CD14-positive monocyte (primary cell): ENCODE measurements at regions not wholly inside any gene's neighbourhood (a gene's known extent, or its start where the extent isn't known, plus 50 kb on each side); places are given as distances from the start of the nearest gene placed in this dataset.

ENCODE experiments used
- DNase-seq, 3 donors: peaks; one replicate each; pipeline ENCODE4 v3.0.0-alpha.2; 2011 to 2022
- H2AFZ ChIP-seq: 2 replicates; pipeline ENCODE4 v1.6.0; 2012; ENCODE audit warnings: mild to moderate bottlenecking, low read depth, low read length, inconsistent platforms; ENCODE audit not compliant: insufficient read depth, poor library complexity, severe bottlenecking
- H3K27ac ChIP-seq, 2 donors: 1 replicate in 1 of 2; 2 replicates in 1 of 2; pipeline ENCODE4 v1.5.1; 2012 to 2013; ENCODE audit warnings: low read length in 2 of 2, control low read depth in 1 of 2, inconsistent platforms in 1 of 2, low read depth in 1 of 2, mild to moderate bottlenecking in 1 of 2
- H3K27me3 ChIP-seq, 2 donors: one replicate each; pipeline versions ENCODE4 v1.6.0 to v1.6.1; 2011 to 2013; ENCODE audit warnings: low read length in 2 of 2; ENCODE audit not compliant: control insufficient read depth in 2 of 2, insufficient read depth in 2 of 2
- H3K36me3 ChIP-seq, 2 donors: replicated peaks in 1 of 2; 1 replicate in 1 of 2; 2 replicates in 1 of 2; pipeline versions ENCODE4 v1.5.1 to v1.6.1; 2012 to 2013; ENCODE audit warnings: low read length in 2 of 2, control low read depth in 1 of 2, inconsistent platforms in 1 of 2, mild to moderate bottlenecking in 1 of 2; ENCODE audit not compliant: insufficient read depth in 2 of 2, control insufficient read depth in 1 of 2
- H3K4me1 ChIP-seq, 2 donors: 1 replicate in 1 of 2; 2 replicates in 1 of 2; pipeline versions ENCODE4 v1.5.1 to v1.6.1; 2012 to 2013; ENCODE audit warnings: low read length in 2 of 2, control low read depth in 1 of 2, inconsistent platforms in 1 of 2, mild to moderate bottlenecking in 1 of 2, moderate library complexity in 1 of 2; ENCODE audit not compliant: insufficient read depth in 2 of 2, control insufficient read depth in 1 of 2
- H3K4me2 ChIP-seq: replicated peaks from 2 replicates; pipeline ENCODE3; 2012; ENCODE audit warnings: low read length, moderate library complexity, mild to moderate bottlenecking; ENCODE audit not compliant: poor library complexity, severe bottlenecking; ENCODE audit errors: extremely low read depth
- H3K4me3 ChIP-seq, 3 experiments: fragments of 200-600 bp in 1 of 3; sonication (generic) in 1 of 3; replicated peaks in 1 of 3; 1 replicate in 2 of 3; 2 replicates in 1 of 3; pipeline ENCODE4 v1.5.1; 2011 to 2013; ENCODE audit warnings: low read length in 3 of 3, mild to moderate bottlenecking in 3 of 3, control low read depth in 2 of 3, low read depth in 2 of 3, inconsistent platforms in 1 of 3, moderate library complexity in 1 of 3
- H3K79me2 ChIP-seq: 2 replicates; pipeline ENCODE4 v1.6.0; 2012; ENCODE audit warnings: mild to moderate bottlenecking, control low read depth, inconsistent platforms, low read length, moderate library complexity; ENCODE audit not compliant: insufficient read depth
- H3K9ac ChIP-seq: 2 replicates; pipeline ENCODE4 v1.6.0; 2017; ENCODE audit warnings: low read length, mild to moderate bottlenecking; ENCODE audit not compliant: insufficient read depth, poor library complexity, severe bottlenecking
- H3K9me3 ChIP-seq, 2 donors: replicated peaks in 1 of 2; 1 replicate in 1 of 2; 2 replicates in 1 of 2; pipeline versions ENCODE4 v1.5.1 to v1.6.1; 2012 to 2013; ENCODE audit warnings: low read length in 2 of 2, control low read depth in 1 of 2; ENCODE audit not compliant: control insufficient read depth in 1 of 2, insufficient read depth in 1 of 2
- H4K20me1 ChIP-seq: 2 replicates; pipeline ENCODE4 v1.6.0; 2012; ENCODE audit warnings: mild to moderate bottlenecking, low read length, control low read depth, moderate library complexity; ENCODE audit not compliant: insufficient read depth
- H3K27ac Mint-ChIP-seq, 7 donors: one replicate each; pipeline ENCODE4 v1.8.0; 2020; ENCODE audit warnings: mild to moderate bottlenecking in 7 of 7, mixed read lengths in 7 of 7, moderate library complexity in 6 of 7, inconsistent platforms in 2 of 7
- H3K27me3 Mint-ChIP-seq, 3 donors: one replicate each; pipeline ENCODE4 v1.8.0; 2021 to 2022; ENCODE audit warnings: low read depth in 3 of 3, mild to moderate bottlenecking in 3 of 3, mixed read lengths in 3 of 3, moderate library complexity in 3 of 3, inconsistent platforms in 1 of 3
- H3K36me3 Mint-ChIP-seq, 2 donors: one replicate each; pipeline ENCODE4 v1.8.0; 2020; ENCODE audit warnings: mixed read lengths in 2 of 2, inconsistent platforms in 1 of 2, mild to moderate bottlenecking in 1 of 2
- H3K4me1 Mint-ChIP-seq: one replicate; pipeline ENCODE4 v1.8.0; 2020; ENCODE audit warnings: mild to moderate bottlenecking, mixed read lengths
- H3K4me3 Mint-ChIP-seq, 2 donors: one replicate each; pipeline ENCODE4 v1.8.0; 2020; ENCODE audit warnings: mild to moderate bottlenecking in 2 of 2, mixed read lengths in 2 of 2, moderate library complexity in 1 of 2
- H3K9me3 Mint-ChIP-seq, 7 donors: one replicate each; pipeline ENCODE4 v1.8.0; 2020 to 2022; ENCODE audit warnings: mixed read lengths in 7 of 7, mild to moderate bottlenecking in 6 of 7, moderate library complexity in 6 of 7, inconsistent platforms in 2 of 7
- CTCF ChIP-seq: fragments of 200-600 bp; IDR thresholded peaks from one replicate; pipeline ENCODE4 v1.8.0; 2022; ENCODE audit warnings: antibody characterized with exemption, mild to moderate bottlenecking
- WGBS: methylation state at CpG from one replicate; pipeline ENCODE4 v1.1.5; 2013; ENCODE audit warnings: missing lambda C conversion rate; ENCODE audit not compliant: insufficient coverage; 5-methylcytosine and 5-hydroxymethylcytosine counted together
- intact Hi-C, 2 donors: fragments of 100-400 bp; cut with micrococcal nuclease; formaldehyde crosslinking; loops; one replicate each; pipeline versions ENCODE4 v1.15.0 to v1.15.1; 2023

GRCh38 chr15:25235391-25235790 lies 203.4 kb downstream of the UBE3A start:
- Mint-ChIP-seq H3K4me1 (no peaks in the 10 kb centered on the region), H3K36me3 (no peaks in the 10 kb centered on the region), H3K27ac (no peak overlapping the region), H3K4me3 (no peak overlapping the region), H3K9me3 (peaks cover 47 to 97% (median 93%) of the 10 kb centered on the region in 7 donors), H3K27me3 (peaks cover 0 to 3% (median 0%) of the 10 kb centered on the region in 3 donors)
- Histone ChIP-seq H3K9ac (no peak overlapping the region), H3K27ac (no peak overlapping the region), H3K4me2 (no peak overlapping the region), H3K36me3 (no peaks in the 10 kb centered on the region), H2AFZ (no peak overlapping the region), H3K27me3 (no peaks in the 10 kb centered on the region), H3K4me1 (no peaks in the 10 kb centered on the region), H3K79me2 (no peaks in the 10 kb centered on the region), H4K20me1 (no peaks in the 10 kb centered on the region), H3K4me3 (no peak overlapping the region), H3K9me3 (peaks cover 98 to 100% of the 10 kb centered on the region in 2 donors)
- WGBS, result 79% methylated on average over 4 of the region's 5 CpGs
- no peak for DNase-seq
- no peak for TF ChIP-seq CTCF
- intact Hi-C loops, result no loop called here

GRCh38 chr15:25236143-25236860 lies 202.5 kb downstream of the UBE3A start:
- no peak overlapping the region for H3K27ac ChIP-seq
- Mint-ChIP-seq H3K27ac (peak overlapping the region in 1 of 7 donors; percentile 15), H3K4me3 (no peak overlapping the region), H3K9me3 (peaks cover 48 to 97% (median 92%) of the 10 kb centered on the region in 7 donors), H3K27me3 (peaks cover 0 to 4% (median 0%) of the 10 kb centered on the region in 3 donors), H3K36me3 (no peaks in the 10 kb centered on the region), H3K4me1 (no peaks in the 10 kb centered on the region)
- H3K9ac ChIP-seq, result no peak overlapping the region
- no peaks in the 10 kb centered on the region for H3K36me3 ChIP-seq
- WGBS, result 94% methylated on average over 4 of the region's 5 CpGs
- intact Hi-C loops, result no loop called here
- TF ChIP-seq CTCF, result no peak
- H4K20me1 ChIP-seq, result no peaks in the 10 kb centered on the region
- no peak overlapping the region for H3K4me3 ChIP-seq
- no peak overlapping the region for H3K4me2 ChIP-seq
- no peaks in the 10 kb centered on the region for H3K27me3 ChIP-seq
- peaks cover 98 to 100% of the 10 kb centered on the region in 2 donors for H3K9me3 ChIP-seq
- DNase-seq, result no peak
- no peaks in the 10 kb centered on the region for H3K79me2 ChIP-seq
- H2AFZ ChIP-seq, result no peak overlapping the region
- no peaks in the 10 kb centered on the region for H3K4me1 ChIP-seq
